Kidney epithelial cell (primary cell): ENCODE measurements at regions not wholly inside any gene's neighbourhood (a gene's known extent, or its start where the extent isn't known, plus 50 kb on each side); places are given as distances from the start of the nearest gene placed in this dataset.

Experiments used
- DNase-seq: peaks from one replicate; pipeline ENCODE4 v3.0.0-alpha.2; 2010; ENCODE audit warnings: low read depth
- H3K27me3 ChIP-seq: 2 replicates; pipeline ENCODE4 v1.6.0; 2011; ENCODE audit warnings: low read length; ENCODE audit not compliant: control insufficient read depth, insufficient read depth
- H3K36me3 ChIP-seq: 2 replicates; pipeline ENCODE4 v1.5.1; 2011; ENCODE audit warnings: low read length; ENCODE audit not compliant: control insufficient read depth, insufficient read depth
- H3K4me3 ChIP-seq: 2 replicates; pipeline ENCODE4 v1.5.1; 2011; ENCODE audit warnings: low read depth, mild to moderate bottlenecking, control low read depth, low read length
- CTCF ChIP-seq: IDR thresholded peaks from 2 replicates; pipeline ENCODE4 v1.5.1; 2011; ENCODE audit warnings: mild to moderate bottlenecking, moderate library complexity, low read length, control low read depth, inconsistent platforms; ENCODE audit not compliant: insufficient read depth, poor library complexity, severe bottlenecking

- H3K27me3 ChIP-seq = no peaks in the 10 kb centered on the region
- no peaks in the 10 kb centered on the region for H3K36me3 ChIP-seq
- no peak for DNase-seq
- TF ChIP-seq CTCF = no peak
- H3K4me3 ChIP-seq = no peak overlapping the region
Observed at GRCh38 chr11:122275508-122275907, 159.5 kb upstream of the BLID start.

- Histone ChIP-seq H3K27me3 (no peaks in the 10 kb centered on the region), H3K4me3 (no peak overlapping the region), H3K36me3 (no peaks in the 10 kb centered on the region)
- TF ChIP-seq CTCF = no peak
- DNase-seq = no peak
Observed at GRCh38 chr11:122273476-122274191, 157.6 kb upstream of the BLID start.

GRCh38 chr11:122271745-122272144, 155.7 kb upstream of the BLID start:
- H3K4me3 ChIP-seq = no peak overlapping the region
- DNase-seq = no peak
- H3K27me3 ChIP-seq = no peaks in the 10 kb centered on the region
- H3K36me3 ChIP-seq = no peaks in the 10 kb centered on the region
- TF ChIP-seq CTCF = no peak

GRCh38 chr11:122271137-122271536, 155.1 kb upstream of the BLID start:
- no peaks in the 10 kb centered on the region for H3K27me3 ChIP-seq

GRCh38 chr11:122270535-122270934, 154.5 kb upstream of the BLID start:
- TF ChIP-seq CTCF = no peak
- DNase-seq = no peak
- H3K27me3 ChIP-seq = no peaks in the 10 kb centered on the region
- H3K36me3 ChIP-seq = no peaks in the 10 kb centered on the region
- no peak overlapping the region for H3K4me3 ChIP-seq

More at GRCh38 chr11:122271137-122271536, 155.1 kb upstream of the BLID start:
- H3K4me3 ChIP-seq = no peak overlapping the region
- TF ChIP-seq CTCF = no peak
- no peaks in the 10 kb centered on the region for H3K36me3 ChIP-seq
- DNase-seq = no peak

GRCh38 chr11:122269824-122270223, 153.8 kb upstream of the BLID start:
- Histone ChIP-seq H3K4me3 (no peak overlapping the region), H3K27me3 (no peaks in the 10 kb centered on the region), H3K36me3 (no peaks in the 10 kb centered on the region)
- no peak for DNase-seq
- TF ChIP-seq CTCF = no peak
